GM23338 (cell line): ENCODE measurements at regions not wholly inside any gene's neighbourhood (a gene's known extent, or its start where the extent isn't known, plus 50 kb on each side); places are given as distances from the start of the nearest gene placed in this dataset.

Experiments used
- CREB1 ChIP-seq: fragments of 250-450 bp; sonication (Bioruptor Pico); IDR thresholded peaks from 2 replicates; pipeline ENCODE4 v1.5.0; 2020; ENCODE audit warnings: low read depth, mild to moderate bottlenecking, moderate library complexity
- EZH2 ChIP-seq: fragments of 200-600 bp; sonication (generic); IDR thresholded peaks from one replicate; pipeline ENCODE4 v1.8.0; 2017; ENCODE audit warnings: antibody characterized with exemption, mild to moderate bottlenecking, low read depth; ENCODE audit not compliant: unreplicated experiment
- EZH2phosphoT487 ChIP-seq: fragments of 200-600 bp; sonication (generic); IDR thresholded peaks from one replicate; pipeline ENCODE4 v1.8.1; 2018; ENCODE audit warnings: antibody characterized with exemption; ENCODE audit not compliant: unreplicated experiment
- JUNB ChIP-seq: IDR thresholded peaks from one replicate; pipeline ENCODE4 v1.6.1; 2016; ENCODE audit warnings: antibody characterized with exemption; ENCODE audit not compliant: unreplicated experiment
- NANOG ChIP-seq: IDR thresholded peaks from 2 replicates; pipeline ENCODE4 v1.6.1; 2016; ENCODE audit warnings: antibody characterized with exemption, borderline replicate concordance
- POLR2AphosphoS5 ChIP-seq: IDR thresholded peaks from 2 replicates; pipeline ENCODE4 v1.6.1; 2016; ENCODE audit warnings: antibody characterized with exemption, low read depth
- STAT1 ChIP-seq: IDR thresholded peaks from one replicate; pipeline ENCODE4 v1.6.1; 2016; ENCODE audit warnings: antibody characterized with exemption; ENCODE audit not compliant: unreplicated experiment
- ZNF114 ChIP-seq: fragments of 250-450 bp; sonication (Bioruptor Pico); IDR thresholded peaks from 2 replicates; pipeline ENCODE4 v1.5.0; 2020; ENCODE audit warnings: mild to moderate bottlenecking, moderate library complexity
- ZNF331 ChIP-seq: fragments of 250-450 bp; sonication (Bioruptor Pico); IDR thresholded peaks from 2 replicates; pipeline ENCODE4 v1.5.0; 2020; ENCODE audit warnings: low read depth, mild to moderate bottlenecking, moderate library complexity
- TF ChIP-seq, protein P1 (sequence below), 2 experiments: fragments of 200-600 bp in 1 of 2; sonication (generic) in 1 of 2; conservative IDR thresholded peaks; 2 replicates each; pipeline versions ENCODE4 v1.5.1 to v1.6.1; 2016 to 2017; ENCODE audit warnings: antibody characterized with exemption in 2 of 2, low read depth in 2 of 2, mild to moderate bottlenecking in 2 of 2, moderate library complexity in 1 of 2
- TF ChIP-seq, protein P2 (sequence below): IDR thresholded peaks from 2 replicates; pipeline ENCODE4 v1.6.1; 2016; ENCODE audit warnings: antibody characterized with exemption
- TF ChIP-seq, protein P3 (sequence below): IDR thresholded peaks from one replicate; pipeline ENCODE4 v1.6.1; 2018; ENCODE audit warnings: antibody characterized with exemption; ENCODE audit not compliant: unreplicated experiment
- TF ChIP-seq, protein P4 (sequence below): fragments of 250-450 bp; sonication (Bioruptor Pico); IDR thresholded peaks from 2 replicates; pipeline ENCODE4 v1.5.0; 2020; ENCODE audit warnings: mild to moderate bottlenecking, moderate library complexity

GRCh38 chr4:163592212-163592611 lies 97.7 kb downstream of the TMA16 start:
- TF ChIP-seq, protein P1, sequence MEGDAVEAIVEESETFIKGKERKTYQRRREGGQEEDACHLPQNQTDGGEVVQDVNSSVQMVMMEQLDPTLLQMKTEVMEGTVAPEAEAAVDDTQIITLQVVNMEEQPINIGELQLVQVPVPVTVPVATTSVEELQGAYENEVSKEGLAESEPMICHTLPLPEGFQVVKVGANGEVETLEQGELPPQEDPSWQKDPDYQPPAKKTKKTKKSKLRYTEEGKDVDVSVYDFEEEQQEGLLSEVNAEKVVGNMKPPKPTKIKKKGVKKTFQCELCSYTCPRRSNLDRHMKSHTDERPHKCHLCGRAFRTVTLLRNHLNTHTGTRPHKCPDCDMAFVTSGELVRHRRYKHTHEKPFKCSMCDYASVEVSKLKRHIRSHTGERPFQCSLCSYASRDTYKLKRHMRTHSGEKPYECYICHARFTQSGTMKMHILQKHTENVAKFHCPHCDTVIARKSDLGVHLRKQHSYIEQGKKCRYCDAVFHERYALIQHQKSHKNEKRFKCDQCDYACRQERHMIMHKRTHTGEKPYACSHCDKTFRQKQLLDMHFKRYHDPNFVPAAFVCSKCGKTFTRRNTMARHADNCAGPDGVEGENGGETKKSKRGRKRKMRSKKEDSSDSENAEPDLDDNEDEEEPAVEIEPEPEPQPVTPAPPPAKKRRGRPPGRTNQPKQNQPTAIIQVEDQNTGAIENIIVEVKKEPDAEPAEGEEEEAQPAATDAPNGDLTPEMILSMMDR (conservative IDR thresholded peaks at IDR 0.05; ENCODE audit: low read depth in 2 of 2), result no peak
- TF ChIP-seq, protein P2, sequence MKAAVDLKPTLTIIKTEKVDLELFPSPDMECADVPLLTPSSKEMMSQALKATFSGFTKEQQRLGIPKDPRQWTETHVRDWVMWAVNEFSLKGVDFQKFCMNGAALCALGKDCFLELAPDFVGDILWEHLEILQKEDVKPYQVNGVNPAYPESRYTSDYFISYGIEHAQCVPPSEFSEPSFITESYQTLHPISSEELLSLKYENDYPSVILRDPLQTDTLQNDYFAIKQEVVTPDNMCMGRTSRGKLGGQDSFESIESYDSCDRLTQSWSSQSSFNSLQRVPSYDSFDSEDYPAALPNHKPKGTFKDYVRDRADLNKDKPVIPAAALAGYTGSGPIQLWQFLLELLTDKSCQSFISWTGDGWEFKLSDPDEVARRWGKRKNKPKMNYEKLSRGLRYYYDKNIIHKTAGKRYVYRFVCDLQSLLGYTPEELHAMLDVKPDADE, result no peak
- TF ChIP-seq EZH2phosphoT487 (no peak), EZH2 (no peak), POLR2AphosphoS5 (no peak), CREB1 (no peak), JUNB (no peak), ZNF114 (CRISPR knock-in tag) (no peak), NANOG (no peak), ZNF331 (CRISPR knock-in tag) (no peak), STAT1 (no peak)
- TF ChIP-seq, protein P3, sequence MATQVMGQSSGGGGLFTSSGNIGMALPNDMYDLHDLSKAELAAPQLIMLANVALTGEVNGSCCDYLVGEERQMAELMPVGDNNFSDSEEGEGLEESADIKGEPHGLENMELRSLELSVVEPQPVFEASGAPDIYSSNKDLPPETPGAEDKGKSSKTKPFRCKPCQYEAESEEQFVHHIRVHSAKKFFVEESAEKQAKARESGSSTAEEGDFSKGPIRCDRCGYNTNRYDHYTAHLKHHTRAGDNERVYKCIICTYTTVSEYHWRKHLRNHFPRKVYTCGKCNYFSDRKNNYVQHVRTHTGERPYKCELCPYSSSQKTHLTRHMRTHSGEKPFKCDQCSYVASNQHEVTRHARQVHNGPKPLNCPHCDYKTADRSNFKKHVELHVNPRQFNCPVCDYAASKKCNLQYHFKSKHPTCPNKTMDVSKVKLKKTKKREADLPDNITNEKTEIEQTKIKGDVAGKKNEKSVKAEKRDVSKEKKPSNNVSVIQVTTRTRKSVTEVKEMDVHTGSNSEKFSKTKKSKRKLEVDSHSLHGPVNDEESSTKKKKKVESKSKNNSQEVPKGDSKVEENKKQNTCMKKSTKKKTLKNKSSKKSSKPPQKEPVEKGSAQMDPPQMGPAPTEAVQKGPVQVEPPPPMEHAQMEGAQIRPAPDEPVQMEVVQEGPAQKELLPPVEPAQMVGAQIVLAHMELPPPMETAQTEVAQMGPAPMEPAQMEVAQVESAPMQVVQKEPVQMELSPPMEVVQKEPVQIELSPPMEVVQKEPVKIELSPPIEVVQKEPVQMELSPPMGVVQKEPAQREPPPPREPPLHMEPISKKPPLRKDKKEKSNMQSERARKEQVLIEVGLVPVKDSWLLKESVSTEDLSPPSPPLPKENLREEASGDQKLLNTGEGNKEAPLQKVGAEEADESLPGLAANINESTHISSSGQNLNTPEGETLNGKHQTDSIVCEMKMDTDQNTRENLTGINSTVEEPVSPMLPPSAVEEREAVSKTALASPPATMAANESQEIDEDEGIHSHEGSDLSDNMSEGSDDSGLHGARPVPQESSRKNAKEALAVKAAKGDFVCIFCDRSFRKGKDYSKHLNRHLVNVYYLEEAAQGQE, result no peak
- TF ChIP-seq, protein P4, sequence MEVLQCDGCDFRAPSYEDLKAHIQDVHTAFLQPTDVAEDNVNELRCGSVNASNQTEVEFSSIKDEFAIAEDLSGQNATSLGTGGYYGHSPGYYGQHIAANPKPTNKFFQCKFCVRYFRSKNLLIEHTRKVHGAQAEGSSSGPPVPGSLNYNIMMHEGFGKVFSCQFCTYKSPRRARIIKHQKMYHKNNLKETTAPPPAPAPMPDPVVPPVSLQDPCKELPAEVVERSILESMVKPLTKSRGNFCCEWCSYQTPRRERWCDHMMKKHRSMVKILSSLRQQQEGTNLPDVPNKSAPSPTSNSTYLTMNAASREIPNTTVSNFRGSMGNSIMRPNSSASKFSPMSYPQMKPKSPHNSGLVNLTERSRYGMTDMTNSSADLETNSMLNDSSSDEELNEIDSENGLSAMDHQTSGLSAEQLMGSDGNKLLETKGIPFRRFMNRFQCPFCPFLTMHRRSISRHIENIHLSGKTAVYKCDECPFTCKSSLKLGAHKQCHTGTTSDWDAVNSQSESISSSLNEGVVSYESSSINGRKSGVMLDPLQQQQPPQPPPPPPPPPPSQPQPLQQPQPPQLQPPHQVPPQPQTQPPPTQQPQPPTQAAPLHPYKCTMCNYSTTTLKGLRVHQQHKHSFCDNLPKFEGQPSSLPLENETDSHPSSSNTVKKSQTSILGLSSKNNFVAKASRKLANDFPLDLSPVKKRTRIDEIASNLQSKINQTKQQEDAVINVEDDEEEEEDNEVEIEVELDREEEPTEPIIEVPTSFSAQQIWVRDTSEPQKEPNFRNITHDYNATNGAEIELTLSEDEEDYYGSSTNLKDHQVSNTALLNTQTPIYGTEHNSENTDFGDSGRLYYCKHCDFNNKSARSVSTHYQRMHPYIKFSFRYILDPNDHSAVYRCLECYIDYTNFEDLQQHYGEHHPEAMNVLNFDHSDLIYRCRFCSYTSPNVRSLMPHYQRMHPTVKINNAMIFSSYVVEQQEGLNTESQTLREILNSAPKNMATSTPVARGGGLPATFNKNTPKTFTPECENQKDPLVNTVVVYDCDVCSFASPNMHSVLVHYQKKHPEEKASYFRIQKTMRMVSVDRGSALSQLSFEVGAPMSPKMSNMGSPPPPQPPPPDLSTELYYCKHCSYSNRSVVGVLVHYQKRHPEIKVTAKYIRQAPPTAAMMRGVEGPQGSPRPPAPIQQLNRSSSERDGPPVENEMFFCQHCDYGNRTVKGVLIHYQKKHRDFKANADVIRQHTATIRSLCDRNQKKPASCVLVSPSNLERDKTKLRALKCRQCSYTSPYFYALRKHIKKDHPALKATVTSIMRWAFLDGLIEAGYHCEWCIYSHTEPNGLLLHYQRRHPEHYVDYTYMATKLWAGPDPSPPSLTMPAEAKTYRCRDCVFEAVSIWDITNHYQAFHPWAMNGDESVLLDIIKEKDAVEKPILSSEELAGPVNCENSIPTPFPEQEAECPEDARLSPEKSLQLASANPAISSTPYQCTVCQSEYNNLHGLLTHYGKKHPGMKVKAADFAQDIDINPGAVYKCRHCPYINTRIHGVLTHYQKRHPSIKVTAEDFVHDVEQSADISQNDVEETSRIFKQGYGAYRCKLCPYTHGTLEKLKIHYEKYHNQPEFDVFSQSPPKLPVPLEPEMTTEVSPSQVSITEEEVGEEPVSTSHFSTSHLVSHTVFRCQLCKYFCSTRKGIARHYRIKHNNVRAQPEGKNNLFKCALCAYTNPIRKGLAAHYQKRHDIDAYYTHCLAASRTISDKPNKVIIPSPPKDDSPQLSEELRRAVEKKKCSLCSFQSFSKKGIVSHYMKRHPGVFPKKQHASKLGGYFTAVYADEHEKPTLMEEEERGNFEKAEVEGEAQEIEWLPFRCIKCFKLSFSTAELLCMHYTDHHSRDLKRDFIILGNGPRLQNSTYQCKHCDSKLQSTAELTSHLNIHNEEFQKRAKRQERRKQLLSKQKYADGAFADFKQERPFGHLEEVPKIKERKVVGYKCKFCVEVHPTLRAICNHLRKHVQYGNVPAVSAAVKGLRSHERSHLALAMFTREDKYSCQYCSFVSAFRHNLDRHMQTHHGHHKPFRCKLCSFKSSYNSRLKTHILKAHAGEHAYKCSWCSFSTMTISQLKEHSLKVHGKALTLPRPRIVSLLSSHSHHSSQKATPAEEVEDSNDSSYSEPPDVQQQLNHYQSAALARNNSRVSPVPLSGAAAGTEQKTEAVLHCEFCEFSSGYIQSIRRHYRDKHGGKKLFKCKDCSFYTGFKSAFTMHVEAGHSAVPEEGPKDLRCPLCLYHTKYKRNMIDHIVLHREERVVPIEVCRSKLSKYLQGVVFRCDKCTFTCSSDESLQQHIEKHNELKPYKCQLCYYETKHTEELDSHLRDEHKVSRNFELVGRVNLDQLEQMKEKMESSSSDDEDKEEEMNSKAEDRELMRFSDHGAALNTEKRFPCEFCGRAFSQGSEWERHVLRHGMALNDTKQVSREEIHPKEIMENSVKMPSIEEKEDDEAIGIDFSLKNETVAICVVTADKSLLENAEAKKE (CRISPR knock-in tag), result no peak
